DMS 273 treated with DMSO at 0.1 percent for 48 hours (cell line): ENCODE measurements at regions not wholly inside any gene's neighbourhood (a gene's known extent, or its start where the extent isn't known, plus 50 kb on each side); places are given as distances from the start of the nearest gene placed in this dataset.
"Not testable (repeated sequence)": the region's sequence is repeated elsewhere in the genome, so short reads cannot be mapped to it uniquely, and the experiment has no call there.

Experiments used
- DNase-seq: peaks from one replicate; lab custom pipeline; 2025; lab: John Stamatoyannopoulos, UW

- DNase-seq, result no peak
Observed at GRCh38 chr15:95142531-95142930, 911.2 kb downstream of the MCTP2 start.

- no peak for DNase-seq
Observed at GRCh38 chr15:95146481-95146880, 915.1 kb downstream of the MCTP2 start.

- DNase-seq, result no peak
Observed at GRCh38 chr15:95148183-95148582, 916.8 kb downstream of the MCTP2 start.

GRCh38 chr15:95149036-95149435 is 917.7 kb downstream of the MCTP2 start:
- DNase-seq, result no peak

GRCh38 chr15:95149771-95150170 is 918.4 kb downstream of the MCTP2 start:
- no peak for DNase-seq

GRCh38 chr15:95150466-95150865 is 919.1 kb downstream of the MCTP2 start:
- no peak for DNase-seq

- no peak for DNase-seq
Observed at GRCh38 chr15:95152741-95153140, 921.4 kb downstream of the MCTP2 start.

- not testable (repeated sequence) for DNase-seq
Observed at GRCh38 chr15:95153201-95153600, 921.8 kb downstream of the MCTP2 start.

GRCh38 chr15:95160316-95160715 is 929.0 kb downstream of the MCTP2 start:
- DNase-seq, result no peak

- no peak for DNase-seq
Observed at GRCh38 chr15:95162069-95162468, 930.7 kb downstream of the MCTP2 start.

GRCh38 chr15:95162531-95162930 is 931.2 kb downstream of the MCTP2 start:
- DNase-seq, result no peak

- DNase-seq, result no peak
Observed at GRCh38 chr15:95162967-95163531, 931.7 kb downstream of the MCTP2 start.

- no peak for DNase-seq
Observed at GRCh38 chr15:95168152-95168551, 936.8 kb downstream of the MCTP2 start.

GRCh38 chr15:95168951-95169431 is 937.6 kb downstream of the MCTP2 start:
- no peak for DNase-seq

- DNase-seq, result no peak
Observed at GRCh38 chr15:95169541-95170459, 938.4 kb downstream of the MCTP2 start.

- no peak for DNase-seq
Observed at GRCh38 chr15:95170561-95171380, 939.4 kb downstream of the MCTP2 start.

GRCh38 chr15:95171564-95171963 is 940.2 kb downstream of the MCTP2 start:
- DNase-seq, result no peak

GRCh38 chr15:95174301-95175259 is 943.2 kb downstream of the MCTP2 start:
- no peak for DNase-seq

GRCh38 chr15:95175914-95176658 is 944.7 kb downstream of the MCTP2 start:
- DNase-seq, result no peak

GRCh38 chr15:95176794-95177577 is 945.6 kb downstream of the MCTP2 start:
- DNase-seq, result no peak
